Adrenal gland (tissue), 5 donors: ENCODE measurements at regions not wholly inside any gene's neighbourhood (a gene's known extent, or its start where the extent isn't known, plus 50 kb on each side); places are given as distances from the start of the nearest gene placed in this dataset.

Experiments
- POLR2A ChIP-seq, 2 donors: fragments of 450-650 bp; IDR thresholded peaks; one replicate each; pipeline ENCODE4 v1.6.1; 2017; ENCODE audit warnings: antibody characterized with exemption in 2 of 2, mild to moderate bottlenecking in 2 of 2, moderate library complexity in 1 of 2
- TF ChIP-seq, protein P1 (sequence below), 6 experiments: fragments of 450-650 bp in 4 of 6; fragments of 200-600 bp in 2 of 6; sonication (generic) in 1 of 6; IDR thresholded peaks; 1 replicate in 5 of 6; 2 replicates in 1 of 6; pipeline versions ENCODE4 v1.5.1 to v1.8.0; 2016 to 2021; ENCODE audit warnings: antibody characterized with exemption in 6 of 6, mild to moderate bottlenecking in 2 of 6, moderate library complexity in 1 of 6
- donor health status: DM: no; HTN: no; CAD: no.

DNA sequence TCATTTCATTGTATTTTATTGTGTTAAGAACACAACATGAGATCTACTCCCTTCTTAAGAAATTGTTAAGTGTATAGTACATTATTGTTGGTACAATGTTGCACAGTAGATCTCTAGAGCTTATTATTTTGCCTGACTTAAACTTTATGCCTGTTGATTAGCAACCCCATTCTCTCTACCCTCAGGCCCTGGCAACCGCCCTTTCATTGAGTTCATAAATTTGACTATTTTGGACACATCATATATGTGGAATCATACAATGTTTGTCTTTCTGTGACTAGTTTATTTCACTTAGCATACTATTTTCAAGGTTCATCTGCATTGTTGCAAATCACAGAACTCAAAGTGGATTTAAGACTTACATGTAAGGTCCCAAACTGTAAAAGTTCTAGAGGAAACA lies 222.1 kb downstream of the IL15 start:
- TF ChIP-seq, protein P1, sequence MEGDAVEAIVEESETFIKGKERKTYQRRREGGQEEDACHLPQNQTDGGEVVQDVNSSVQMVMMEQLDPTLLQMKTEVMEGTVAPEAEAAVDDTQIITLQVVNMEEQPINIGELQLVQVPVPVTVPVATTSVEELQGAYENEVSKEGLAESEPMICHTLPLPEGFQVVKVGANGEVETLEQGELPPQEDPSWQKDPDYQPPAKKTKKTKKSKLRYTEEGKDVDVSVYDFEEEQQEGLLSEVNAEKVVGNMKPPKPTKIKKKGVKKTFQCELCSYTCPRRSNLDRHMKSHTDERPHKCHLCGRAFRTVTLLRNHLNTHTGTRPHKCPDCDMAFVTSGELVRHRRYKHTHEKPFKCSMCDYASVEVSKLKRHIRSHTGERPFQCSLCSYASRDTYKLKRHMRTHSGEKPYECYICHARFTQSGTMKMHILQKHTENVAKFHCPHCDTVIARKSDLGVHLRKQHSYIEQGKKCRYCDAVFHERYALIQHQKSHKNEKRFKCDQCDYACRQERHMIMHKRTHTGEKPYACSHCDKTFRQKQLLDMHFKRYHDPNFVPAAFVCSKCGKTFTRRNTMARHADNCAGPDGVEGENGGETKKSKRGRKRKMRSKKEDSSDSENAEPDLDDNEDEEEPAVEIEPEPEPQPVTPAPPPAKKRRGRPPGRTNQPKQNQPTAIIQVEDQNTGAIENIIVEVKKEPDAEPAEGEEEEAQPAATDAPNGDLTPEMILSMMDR (IDR thresholded peaks at IDR 0.05), result no peak
- no peak for TF ChIP-seq POLR2A (IDR thresholded peaks at IDR 0.05)
